ENCODE measurements at regions not wholly inside any gene's neighbourhood (a gene's known extent, or its start where the extent isn't known, plus 50 kb on each side); places are given as distances from the start of the nearest gene placed in this dataset.

- TF ChIP-seq CTCF (conservative IDR thresholded peaks at IDR 0.05; ENCODE audit: low read length) (no peak), EZH2phosphoT487 (IDR thresholded peaks at IDR 0.05; ENCODE audit: borderline replicate concordance) (no peak)
Measured at GRCh38 chr11:119804698-119805097, 75.7 kb upstream of the NECTIN1 start.

Measured in Loucy (cell line).